ENCODE measurements at regions not wholly inside any gene's neighbourhood (a gene's known extent, or its start where the extent isn't known, plus 50 kb on each side); places are given as distances from the start of the nearest gene placed in this dataset.

- Histone ChIP-seq H3K4me2 (ENCODE audit: low read length) (no peak overlapping the region), H3K36me3 (ENCODE audit: control insufficient read depth in 1 of 2, insufficient read depth in 2 of 2, low read length in 2 of 2) (no peaks in the 10 kb centered on the region), H3K9me2 (ENCODE audit: insufficient read depth) (no peaks in the 10 kb centered on the region), H3K27me3 (ENCODE audit: insufficient read depth, low read length) (no peaks in the 10 kb centered on the region), H2AFZ (ENCODE audit: low read depth, low read length, poor library complexity, severe bottlenecking) (no peak overlapping the region), H3K4me1 (ENCODE audit: control insufficient read depth in 1 of 2, insufficient read depth in 2 of 2, low read length in 2 of 2) (no peaks in the 10 kb centered on the region), H3K9ac (ENCODE audit: low read length) (no peak overlapping the region), H3K4me3 (replicated peaks in 1 of 2; ENCODE audit: low read depth in 1 of 2, low read length in 2 of 2) (no peak overlapping the region), H3K9me3 (ENCODE audit: control insufficient read depth in 1 of 2, insufficient read depth in 1 of 2, low read depth in 1 of 2, low read length in 2 of 2) (no peaks in the 10 kb centered on the region), H3K79me2 (ENCODE audit: insufficient read depth, low read length) (no peaks in the 10 kb centered on the region), H3K27ac (ENCODE audit: low read depth, low read length) (no peak overlapping the region), H4K20me1 (ENCODE audit: insufficient read depth) (no peaks in the 10 kb centered on the region)
- DNase-seq (ENCODE audit: low read depth, low spot score) (no peak), ATAC-seq (no peak)
- POLR2A ChIA-PET, result no interaction called here
- intact Hi-C loops (cut with micrococcal nuclease), result no loop called here
- BruUV-seq (replicated peaks), result no TSS peak
- TF ChIP-seq JUND (IDR thresholded peaks at IDR 0.05) (no peak), FOSL1 (IDR thresholded peaks at IDR 0.05; ENCODE audit: low read depth) (no peak), SRF (IDR thresholded peaks at IDR 0.05; ENCODE audit: low read depth) (no peak), ELF1 (IDR thresholded peaks at IDR 0.05; ENCODE audit: borderline replicate concordance, low read depth) (no peak), EZH2 (IDR thresholded peaks at IDR 0.05) (no peak), CTCF (IDR thresholded peaks at IDR 0.05 in 2 of 3, conservative IDR thresholded peaks at IDR 0.05 in 1 of 3; ENCODE audit: borderline replicate concordance in 1 of 3, insufficient read depth in 1 of 3, low read depth in 2 of 3, low read length in 2 of 3) (no peak), ZFX (IDR thresholded peaks at IDR 0.05) (no peak), EZH2phosphoT487 (IDR thresholded peaks at IDR 0.05; ENCODE audit: borderline replicate concordance) (no peak), SP1 (IDR thresholded peaks at IDR 0.05; ENCODE audit: low read depth) (no peak), CBX3 (IDR thresholded peaks at IDR 0.05; ENCODE audit: low read depth) (no peak), YY1 (IDR thresholded peaks at IDR 0.05; ENCODE audit: extremely low read depth, insufficient replicate concordance, low read depth, low read length) (no peak), ZNF274 (IDR thresholded peaks at IDR 0.05; ENCODE audit: low read depth, low read length) (no peak), ATF3 (IDR thresholded peaks at IDR 0.05) (no peak), RAD21 (IDR thresholded peaks at IDR 0.05; ENCODE audit: low read depth) (no peak)
- RAD21 ChIA-PET (ENCODE audit: low non-redundant PET in 1 of 2, low total read pairs in 2 of 2, uncharacterized antibody in 2 of 2, unreplicated experiment in 2 of 2), result no interaction called here
- CTCF ChIA-PET, result no interaction called here
Observed at GRCh38 chr1:178577882-178578281, 65.0 kb downstream of the TEX35 start.
